OCI-LY1 (cell line): ENCODE measurements at regions not wholly inside any gene's neighbourhood (a gene's known extent, or its start where the extent isn't known, plus 50 kb on each side); places are given as distances from the start of the nearest gene placed in this dataset.

Experiments
- CTCF ChIP-seq: fragments of 200-600 bp; sonication (generic), shearing (Covaris generic); IDR thresholded peaks from 2 replicates; pipeline ENCODE4 v1.5.1; 2017; ENCODE audit warnings: mild to moderate bottlenecking, antibody characterized with exemption, low read length, moderate library complexity, mixed read lengths
- EZH2 ChIP-seq: fragments of 200-600 bp; sonication (generic), shearing (Covaris generic); IDR thresholded peaks from 2 replicates; pipeline ENCODE4 v1.8.0; 2017; ENCODE audit warnings: borderline replicate concordance, mixed run types, mild to moderate bottlenecking, antibody characterized with exemption, low read length, moderate library complexity, mixed read lengths

- TF ChIP-seq CTCF (no peak), EZH2 (no peak)
Measured at GRCh38 chr22:47281126-47282106, 519.0 kb downstream of the TBC1D22A start.
